HCT116 (cell line): ENCODE measurements at regions not wholly inside any gene's neighbourhood (a gene's known extent, or its start where the extent isn't known, plus 50 kb on each side); places are given as distances from the start of the nearest gene placed in this dataset.

Experiments
- ATAC-seq: fragments of 200-7000 bp; cut with Tn5 transposase; 2 replicates; pipeline ENCODE4 v1.9.1; 2020; ENCODE audit warnings: mild to moderate bottlenecking, moderate library complexity
- BruUV-seq: library from RNA; stranded (reverse); fragments of 400-500 nt; replicated peaks from 2 replicates; lab custom pipeline; 2021; lab: Mats Ljungman, UMichigan
- CTCF ChIA-PET: fragments of 300-600 bp; sonication (Branson Sonifier 250); formaldehyde crosslinking; loops from one replicate; lab custom pipeline; 2021; ENCODE audit warnings: antibody characterized with exemption; lab: Charles Lee
- POLR2A ChIA-PET: fragments of 300-600, 350-600 bp; sonication (Branson Sonifier 250); formaldehyde crosslinking; loops from one replicate; lab custom pipeline; 2021; ENCODE audit warnings: antibody characterized with exemption; lab: Charles Lee
- RAD21 ChIA-PET, 2 experiments: fragments of 300-600 bp; sonication (Branson Sonifier 250); formaldehyde crosslinking; loops; one replicate each; lab custom pipeline; 2023; ENCODE audit warnings: low total read pairs in 2 of 2; ENCODE audit not compliant: uncharacterized antibody in 2 of 2, unreplicated experiment in 2 of 2, low non-redundant PET in 1 of 2; lab: Charles Lee
- DNase-seq: peaks from one replicate; pipeline ENCODE4 v3.0.0-alpha.2; 2010; ENCODE audit warnings: low read depth, low spot score
- H2AFZ ChIP-seq: fragments of 200-600 bp; shearing (Covaris generic), sonication (generic); 2 replicates; pipeline ENCODE4 v1.6.1; 2017; ENCODE audit warnings: low read depth, mixed run types, mixed read lengths, antibody characterized with exemption, low read length; ENCODE audit not compliant: poor library complexity, severe bottlenecking
- H3K27ac ChIP-seq: 2 replicates; pipeline ENCODE4 v1.5.1; 2012; ENCODE audit warnings: low read depth, low read length
- H3K27me3 ChIP-seq: fragments of 200-600 bp; sonication (generic); 2 replicates; pipeline ENCODE4 v1.6.1; 2016; ENCODE audit warnings: mixed run types, low read length, mixed read lengths; ENCODE audit not compliant: insufficient read depth
- H3K36me3 ChIP-seq, 2 experiments: fragments of 200-500 bp in 1 of 2; fragments of 200-600 bp in 1 of 2; sonication (Bioruptor generic) in 1 of 2; sonication (generic) in 1 of 2; 2 replicates each; pipeline versions ENCODE4 v1.5.1 to v1.6.1; 2014 to 2016; ENCODE audit warnings: low read length in 2 of 2, inconsistent platforms in 1 of 2, mixed read lengths in 1 of 2, mixed run types in 1 of 2; ENCODE audit not compliant: insufficient read depth in 2 of 2, control insufficient read depth in 1 of 2
- H3K4me1 ChIP-seq, 2 experiments: fragments of 200-600 bp in 1 of 2; sonication (generic) in 1 of 2; 2 replicates each; pipeline versions ENCODE4 v1.5.1 to v1.6.1; 2012 to 2017; ENCODE audit warnings: low read length in 2 of 2, inconsistent platforms in 1 of 2, mild to moderate bottlenecking in 1 of 2, mixed read lengths in 1 of 2, mixed run types in 1 of 2, moderate library complexity in 1 of 2; ENCODE audit not compliant: insufficient read depth in 2 of 2, control insufficient read depth in 1 of 2
- H3K4me2 ChIP-seq: fragments of 200-600 bp; sonication (generic); 2 replicates; pipeline ENCODE4 v1.6.1; 2017; ENCODE audit warnings: mixed run types, low read length, mixed read lengths
- H3K4me3 ChIP-seq, 2 experiments: fragments of 200-600 bp in 1 of 2; sonication (generic) in 1 of 2; replicated peaks in 1 of 2; 2 replicates each; pipeline ENCODE4 v1.5.1; 2011 to 2016; ENCODE audit warnings: low read length in 2 of 2, control low read depth in 1 of 2, low read depth in 1 of 2, mild to moderate bottlenecking in 1 of 2, mixed read lengths in 1 of 2, mixed run types in 1 of 2
- H3K79me2 ChIP-seq: fragments of 200-600 bp; sonication (generic); 2 replicates; pipeline ENCODE4 v1.6.1; 2017; ENCODE audit warnings: mild to moderate bottlenecking, mixed run types, low read length, moderate library complexity, mixed read lengths; ENCODE audit not compliant: insufficient read depth
- H3K9ac ChIP-seq: fragments of 200-600 bp; sonication (generic); 2 replicates; pipeline ENCODE4 v1.6.1; 2016; ENCODE audit warnings: low read length, mixed read lengths
- H3K9me2 ChIP-seq: fragments of 200-600 bp; sonication (generic), shearing (Covaris generic); 2 replicates; pipeline ENCODE4 v1.6.1; 2017; ENCODE audit warnings: mixed run types, mild to moderate bottlenecking, moderate library complexity; ENCODE audit not compliant: insufficient read depth
- H3K9me3 ChIP-seq, 2 experiments: fragments of 200-500 bp in 1 of 2; fragments of 200-600 bp in 1 of 2; sonication (Bioruptor generic) in 1 of 2; sonication (generic) in 1 of 2; 2 replicates each; pipeline ENCODE4 v1.6.1; 2014 to 2017; ENCODE audit warnings: low read length in 2 of 2, mixed read lengths in 2 of 2, inconsistent platforms in 1 of 2, low read depth in 1 of 2, mild to moderate bottlenecking in 1 of 2, mixed run types in 1 of 2, moderate library complexity in 1 of 2; ENCODE audit not compliant: control insufficient read depth in 1 of 2, insufficient read depth in 1 of 2
- H4K20me1 ChIP-seq: fragments of 200-600 bp; sonication (generic), shearing (Covaris generic); 2 replicates; pipeline ENCODE4 v1.6.1; 2017; ENCODE audit warnings: mixed run types, mild to moderate bottlenecking, moderate library complexity; ENCODE audit not compliant: insufficient read depth
- CBX3 ChIP-seq: IDR thresholded peaks from 2 replicates; pipeline ENCODE4 v1.6.1; 2012; ENCODE audit warnings: low read depth
- CEBPB ChIP-seq: IDR thresholded peaks from 2 replicates; pipeline ENCODE4 v1.6.1; 2012; ENCODE audit warnings: low read depth
- CTCF ChIP-seq, 3 experiments: fragments of 200-600 bp in 1 of 3; sonication (generic) in 1 of 3; IDR thresholded peaks in 2 of 3; conservative IDR thresholded peaks in 1 of 3; 2 replicates each; pipeline ENCODE4 v1.5.1; 2012 to 2017; ENCODE audit warnings: low read depth in 2 of 3, low read length in 2 of 3, antibody characterized with exemption in 1 of 3, borderline replicate concordance in 1 of 3, control low read depth in 1 of 3, mild to moderate bottlenecking in 1 of 3, mixed read lengths in 1 of 3, mixed run types in 1 of 3, moderate library complexity in 1 of 3; ENCODE audit not compliant: insufficient read depth in 1 of 3
- EGR1 ChIP-seq: IDR thresholded peaks from 2 replicates; pipeline ENCODE4 v1.6.1; 2012; ENCODE audit warnings: low read depth
- ELF1 ChIP-seq: IDR thresholded peaks from 2 replicates; pipeline ENCODE4 v1.6.1; 2012; ENCODE audit warnings: low read depth, borderline replicate concordance
- EZH2phosphoT487 ChIP-seq: fragments of 200-600 bp; IDR thresholded peaks from 2 replicates; pipeline ENCODE4 v1.6.1; 2018; ENCODE audit warnings: antibody characterized with exemption, borderline replicate concordance
- JUND ChIP-seq: IDR thresholded peaks from 2 replicates; pipeline ENCODE4 v1.6.1; 2012
- MAX ChIP-seq: IDR thresholded peaks from 2 replicates; pipeline ENCODE4 v1.6.1; 2012
- POLR2A ChIP-seq: IDR thresholded peaks from 2 replicates; pipeline ENCODE4 v1.7.0; 2011; ENCODE audit warnings: borderline replicate concordance; ENCODE audit not compliant: insufficient read depth, insufficient read length; ENCODE audit errors: extremely low read depth
- RAD21 ChIP-seq: IDR thresholded peaks from 2 replicates; pipeline ENCODE4 v1.6.1; 2012; ENCODE audit warnings: low read depth, mild to moderate bottlenecking
- REST ChIP-seq: IDR thresholded peaks from 2 replicates; pipeline ENCODE4 v1.6.1; 2012; ENCODE audit warnings: low read depth
- SIN3A ChIP-seq: IDR thresholded peaks from 2 replicates; pipeline ENCODE4 v1.6.1; 2012; ENCODE audit warnings: low read depth
- SP1 ChIP-seq: IDR thresholded peaks from 2 replicates; pipeline ENCODE4 v1.6.1; 2012; ENCODE audit warnings: low read depth
- TCF7L2 ChIP-seq: IDR thresholded peaks from 2 replicates; pipeline ENCODE4 v1.7.0; 2011; ENCODE audit warnings: borderline replicate concordance, inconsistent platforms; ENCODE audit not compliant: insufficient read depth, insufficient read length; ENCODE audit errors: extremely low read depth
- ZNF274 ChIP-seq: fragments of 200-500 bp; sonication (Bioruptor generic); IDR thresholded peaks from 2 replicates; pipeline ENCODE4 v1.6.1; 2014; ENCODE audit warnings: mild to moderate bottlenecking, low read depth, low read length, inconsistent platforms
- intact Hi-C: fragments of 100-400 bp; cut with micrococcal nuclease; formaldehyde crosslinking; loops from 2 replicates; pipeline ENCODE4 v1.10.0; 2022

GRCh38 chr4:14810121-14810520 lies 192.2 kb upstream of the CPEB2 start:
- Histone ChIP-seq H3K9me3 (no peaks in the 10 kb centered on the region), H3K4me3 (no peak overlapping the region), H3K9me2 (no peaks in the 10 kb centered on the region), H3K79me2 (no peaks in the 10 kb centered on the region), H3K4me1 (no peaks in the 10 kb centered on the region)
- TF ChIP-seq CEBPB (no peak), REST (no peak), CBX3 (no peak), ELF1 (no peak), EGR1 (no peak), ZNF274 (no peak), TCF7L2 (no peak), MAX (no peak), EZH2phosphoT487 (no peak), JUND (no peak), POLR2A (no peak), SP1 (no peak), RAD21 (no peak), CTCF (IDR thresholded peaks at IDR 0.05 in 2 of 3, conservative IDR thresholded peaks at IDR 0.05 in 1 of 3; ENCODE audit: borderline replicate concordance in 1 of 3, insufficient read depth in 1 of 3, low read depth in 2 of 3, low read length in 2 of 3) (no peak), SIN3A (no peak)
- TF ChIP-seq, all 23 proteins: peak for 0
- ChIA-PET RAD21 (no interaction called here), POLR2A (no interaction called here), CTCF (no interaction called here)
- Histone ChIP-seq H4K20me1 (no peaks in the 10 kb centered on the region), H2AFZ (no peak overlapping the region), H3K27me3 (no peaks in the 10 kb centered on the region), H3K4me2 (no peak overlapping the region), H3K9ac (no peak overlapping the region), H3K36me3 (no peaks in the 10 kb centered on the region), H3K27ac (no peak overlapping the region)
- no TSS peak for BruUV-seq
- DNase-seq (no peak), ATAC-seq (no peak)
- intact Hi-C loops: no loop called here
